ENCODE measurements at regions not wholly inside any gene's neighbourhood (a gene's known extent, or its start where the extent isn't known, plus 50 kb on each side); places are given as distances from the start of the nearest gene placed in this dataset.

- DNase-seq = no peak
- H3K9me3 ChIP-seq = no peaks in the 10 kb centered on the region
- no peaks in the 10 kb centered on the region for H3K4me1 ChIP-seq
- H3K27ac ChIP-seq = no peak overlapping the region
- H3K4me3 ChIP-seq = no peak overlapping the region
- intact Hi-C loops (cut with DNase I) = no loop called here
- 73 to 83% methylated on average over 4 of the region's 4 CpGs for WGBS, 2 donors
- TF ChIP-seq EP300 (IDR thresholded peaks at IDR 0.05) (no peak), POLR2A (IDR thresholded peaks at IDR 0.05) (no peak), CTCF (IDR thresholded peaks at IDR 0.05) (no peak)
- H3K27me3 ChIP-seq = no peaks in the 10 kb centered on the region
- no peaks in the 10 kb centered on the region for H3K36me3 ChIP-seq
Measured at GRCh38 chr2:204184226-204184625, 247.7 kb downstream of the ICOS start.

GRCh38 chr2:204187229-204188083, 250.9 kb downstream of the ICOS start:
- Histone ChIP-seq H3K4me1 (no peaks in the 10 kb centered on the region), H3K36me3 (no peaks in the 10 kb centered on the region), H3K4me3 (no peak overlapping the region), H3K27me3 (no peaks in the 10 kb centered on the region), H3K27ac (no peak overlapping the region), H3K9me3 (no peaks in the 10 kb centered on the region)
- DNase-seq = no peak
- TF ChIP-seq POLR2A (IDR thresholded peaks at IDR 0.05) (no peak), CTCF (IDR thresholded peaks at IDR 0.05) (no peak), POLR2AphosphoS5 (IDR thresholded peaks at IDR 0.05) (no peak), EP300 (IDR thresholded peaks at IDR 0.05) (no peak)
- intact Hi-C loops (cut with DNase I) = no loop called here
- whole genome bisulfite sequencing, 2 donors = 33 to 63% methylated on average over 4 of the region's 4 CpGs

- Histone ChIP-seq H3K4me1 (no peaks in the 10 kb centered on the region), H3K4me3 (no peak overlapping the region), H3K36me3 (no peaks in the 10 kb centered on the region), H3K27me3 (no peaks in the 10 kb centered on the region), H3K27ac (no peak overlapping the region), H3K9me3 (no peaks in the 10 kb centered on the region)
- intact Hi-C loops (cut with DNase I) = no loop called here
- no peak for DNase-seq
- TF ChIP-seq CTCF (IDR thresholded peaks at IDR 0.05) (no peak), POLR2A (IDR thresholded peaks at IDR 0.05) (no peak), EP300 (IDR thresholded peaks at IDR 0.05) (no peak), POLR2AphosphoS5 (IDR thresholded peaks at IDR 0.05) (no peak)
Measured at GRCh38 chr2:204191574-204191973, 255.0 kb downstream of the ICOS start.

GRCh38 chr2:204195498-204195897, 258.9 kb downstream of the ICOS start:
- H3K27ac ChIP-seq = no peak overlapping the region

More at GRCh38 chr2:204195498-204195897, 258.9 kb downstream of the ICOS start:
- no peak for DNase-seq
- H3K4me3 ChIP-seq = no peak overlapping the region
- H3K36me3 ChIP-seq = no peaks in the 10 kb centered on the region
- no peaks in the 10 kb centered on the region for H3K4me1 ChIP-seq
- no peaks in the 10 kb centered on the region for H3K27me3 ChIP-seq
- no peaks in the 10 kb centered on the region for H3K9me3 ChIP-seq
- WGBS, 2 donors = 76 to 82% methylated on average over 4 of the region's 4 CpGs
- TF ChIP-seq EP300 (IDR thresholded peaks at IDR 0.05) (no peak), POLR2A (IDR thresholded peaks at IDR 0.05) (no peak), POLR2AphosphoS5 (IDR thresholded peaks at IDR 0.05) (no peak), CTCF (IDR thresholded peaks at IDR 0.05) (no peak)
- intact Hi-C loops (cut with DNase I) = no loop called here
